Caco-2 (cell line): ENCODE measurements at regions not wholly inside any gene's neighbourhood (a gene's known extent, or its start where the extent isn't known, plus 50 kb on each side); places are given as distances from the start of the nearest gene placed in this dataset.

ENCODE experiments used
- BruUV-seq: library from RNA; stranded (reverse); fragments of 400-500 nt; replicated peaks from 2 replicates; lab custom pipeline; 2021; lab: Mats Ljungman, UMichigan
- CTCF ChIA-PET: fragments of 300-600 bp; sonication (Branson Sonifier 250); formaldehyde crosslinking; loops from one replicate; lab custom pipeline; 2022; ENCODE audit warnings: antibody characterized with exemption; lab: Charles Lee
- POLR2A ChIA-PET: fragments of 300-600 bp; sonication (Branson Sonifier 250); formaldehyde crosslinking; loops from one replicate; lab custom pipeline; 2022; ENCODE audit warnings: antibody characterized with exemption; lab: Charles Lee
- DNase-seq, 2 experiments: peaks; one replicate each; pipeline versions ENCODE4 v3.0.0 to v3.0.0-alpha.2; 2020 to 2022
- H3K27me3 ChIP-seq: replicated peaks from 2 replicates; pipeline ENCODE4 v1.6.0; 2011; ENCODE audit warnings: low read length; ENCODE audit not compliant: control insufficient read depth, insufficient read depth
- H3K36me3 ChIP-seq: 2 replicates; pipeline ENCODE4 v1.5.1; 2011; ENCODE audit warnings: low read length; ENCODE audit not compliant: control insufficient read depth, insufficient read depth
- H3K4me1 ChIP-seq: fragments of 250-450 bp; sonication (Bioruptor Pico); 2 replicates; pipeline ENCODE4 v1.5.1; 2020; ENCODE audit warnings: mild to moderate bottlenecking
- H3K4me3 ChIP-seq: 2 replicates; pipeline ENCODE4 v1.5.1; 2011; ENCODE audit warnings: low read depth, mild to moderate bottlenecking, control low read depth, low read length
- H3K9me3 ChIP-seq: fragments of 250-450 bp; sonication (Bioruptor Pico); 2 replicates; pipeline ENCODE4 v1.5.1; 2020; ENCODE audit warnings: mild to moderate bottlenecking, moderate library complexity
- H3K27ac Mint-ChIP-seq: one replicate; pipeline ENCODE4 v1.8.0; 2022; ENCODE audit warnings: mixed read lengths; ENCODE audit not compliant: unreplicated experiment
- H3K27me3 Mint-ChIP-seq: one replicate; pipeline ENCODE4 v1.8.0; 2022; ENCODE audit warnings: mixed read lengths; ENCODE audit not compliant: insufficient read depth, unreplicated experiment
- H3K36me3 Mint-ChIP-seq: one replicate; pipeline ENCODE4 v1.8.0; 2022; ENCODE audit warnings: mild to moderate bottlenecking, mixed read lengths; ENCODE audit not compliant: insufficient read depth, unreplicated experiment
- H3K4me1 Mint-ChIP-seq: one replicate; pipeline ENCODE4 v1.8.0; 2022; ENCODE audit warnings: low read depth, mixed read lengths; ENCODE audit not compliant: unreplicated experiment
- H3K4me3 Mint-ChIP-seq: one replicate; pipeline ENCODE4 v1.8.0; 2022; ENCODE audit warnings: mild to moderate bottlenecking, moderate library complexity, mixed read lengths; ENCODE audit not compliant: unreplicated experiment
- H3K9me3 Mint-ChIP-seq: one replicate; pipeline ENCODE4 v1.8.0; 2022; ENCODE audit warnings: mixed read lengths; ENCODE audit not compliant: unreplicated experiment
- intact Hi-C: fragments of 100-400 bp; cut with micrococcal nuclease; formaldehyde crosslinking; loops from one replicate; pipeline ENCODE4 v1.10.0; 2022; ENCODE audit not compliant: unreplicated experiment
- TF ChIP-seq, protein P1 (sequence below), 2 experiments: fragments of 200-600 bp in 1 of 2; IDR thresholded peaks; 1 replicate in 1 of 2; 2 replicates in 1 of 2; pipeline versions ENCODE4 v1.5.1 to v1.8.0; 2011 to 2022; ENCODE audit warnings: antibody characterized with exemption in 1 of 2, control low read depth in 1 of 2, inconsistent platforms in 1 of 2, low read depth in 1 of 2, low read length in 1 of 2, mild to moderate bottlenecking in 1 of 2, moderate library complexity in 1 of 2; ENCODE audit not compliant: insufficient read depth in 1 of 2, severe bottlenecking in 1 of 2, unreplicated experiment in 1 of 2

- no peaks in the 10 kb centered on the region for H3K36me3 ChIP-seq
- no peaks in the 10 kb centered on the region for H3K4me1 ChIP-seq
- DNase-seq, result no peak
- H3K27me3 ChIP-seq, result no peaks in the 10 kb centered on the region
- TF ChIP-seq, protein P1, sequence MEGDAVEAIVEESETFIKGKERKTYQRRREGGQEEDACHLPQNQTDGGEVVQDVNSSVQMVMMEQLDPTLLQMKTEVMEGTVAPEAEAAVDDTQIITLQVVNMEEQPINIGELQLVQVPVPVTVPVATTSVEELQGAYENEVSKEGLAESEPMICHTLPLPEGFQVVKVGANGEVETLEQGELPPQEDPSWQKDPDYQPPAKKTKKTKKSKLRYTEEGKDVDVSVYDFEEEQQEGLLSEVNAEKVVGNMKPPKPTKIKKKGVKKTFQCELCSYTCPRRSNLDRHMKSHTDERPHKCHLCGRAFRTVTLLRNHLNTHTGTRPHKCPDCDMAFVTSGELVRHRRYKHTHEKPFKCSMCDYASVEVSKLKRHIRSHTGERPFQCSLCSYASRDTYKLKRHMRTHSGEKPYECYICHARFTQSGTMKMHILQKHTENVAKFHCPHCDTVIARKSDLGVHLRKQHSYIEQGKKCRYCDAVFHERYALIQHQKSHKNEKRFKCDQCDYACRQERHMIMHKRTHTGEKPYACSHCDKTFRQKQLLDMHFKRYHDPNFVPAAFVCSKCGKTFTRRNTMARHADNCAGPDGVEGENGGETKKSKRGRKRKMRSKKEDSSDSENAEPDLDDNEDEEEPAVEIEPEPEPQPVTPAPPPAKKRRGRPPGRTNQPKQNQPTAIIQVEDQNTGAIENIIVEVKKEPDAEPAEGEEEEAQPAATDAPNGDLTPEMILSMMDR (IDR thresholded peaks at IDR 0.05; ENCODE audit: insufficient read depth in 1 of 2, low read depth in 1 of 2, low read length in 1 of 2, severe bottlenecking in 1 of 2, unreplicated experiment in 1 of 2), result no peak
- no TSS peak for BruUV-seq
- no peaks in the 10 kb centered on the region for H3K27me3 Mint-ChIP-seq
- no peak overlapping the region for H3K4me3 ChIP-seq
- H3K27ac Mint-ChIP-seq, result no peak overlapping the region
- intact Hi-C loops, result no loop called here
- no peaks in the 10 kb centered on the region for H3K9me3 ChIP-seq
- H3K9me3 Mint-ChIP-seq, result no peaks in the 10 kb centered on the region
- POLR2A ChIA-PET, result no interaction called here
- no peaks in the 10 kb centered on the region for H3K4me1 Mint-ChIP-seq
- H3K36me3 Mint-ChIP-seq, result no peaks in the 10 kb centered on the region
- H3K4me3 Mint-ChIP-seq, result no peak overlapping the region
- CTCF ChIA-PET, result no interaction called here
Measured at GRCh38 chr3:29005862-29006261, 275.0 kb upstream of the RBMS3 start.

DNA sequence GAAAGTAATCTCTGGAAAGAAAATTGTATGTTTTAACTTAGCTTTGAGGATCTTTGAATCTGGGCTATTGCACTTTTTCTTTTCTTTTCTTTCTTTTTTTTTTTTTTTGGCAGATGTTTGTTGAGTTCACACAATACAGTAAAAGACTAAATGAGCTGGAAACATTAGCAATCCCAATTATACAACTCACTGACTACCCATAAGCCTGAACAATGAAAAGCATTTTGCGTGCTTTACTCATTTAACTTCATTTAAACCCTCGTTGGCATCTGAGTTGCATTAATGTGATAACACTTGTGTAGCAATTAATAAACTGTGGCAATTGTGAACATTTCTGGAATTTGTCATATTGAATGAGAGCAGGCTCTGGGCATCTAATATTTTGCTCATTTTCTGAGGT lies 269.4 kb upstream of the RBMS3 start:
- no peaks in the 10 kb centered on the region for H3K9me3 ChIP-seq
- no peak for DNase-seq
- Mint-ChIP-seq H3K9me3 (no peaks in the 10 kb centered on the region), H3K36me3 (no peaks in the 10 kb centered on the region), H3K27me3 (peaks cover 2% of the 10 kb centered on the region), H3K27ac (no peak overlapping the region), H3K4me3 (no peak overlapping the region), H3K4me1 (no peaks in the 10 kb centered on the region)
- TF ChIP-seq, protein P1 (IDR thresholded peaks at IDR 0.05; ENCODE audit: insufficient read depth in 1 of 2, low read depth in 1 of 2, low read length in 1 of 2, severe bottlenecking in 1 of 2, unreplicated experiment in 1 of 2), result no peak
- no peaks in the 10 kb centered on the region for H3K36me3 ChIP-seq
- BruUV-seq, result no TSS peak
- CTCF ChIA-PET, result no interaction called here
- H3K27me3 ChIP-seq, result no peaks in the 10 kb centered on the region
- intact Hi-C loops, result no loop called here
- H3K4me3 ChIP-seq, result no peak overlapping the region
- POLR2A ChIA-PET, result no interaction called here
- no peaks in the 10 kb centered on the region for H3K4me1 ChIP-seq

- Mint-ChIP-seq H3K4me1 (no peaks in the 10 kb centered on the region), H3K9me3 (no peaks in the 10 kb centered on the region), H3K4me3 (no peak overlapping the region), H3K36me3 (no peaks in the 10 kb centered on the region), H3K27me3 (peaks cover 2% of the 10 kb centered on the region), H3K27ac (no peak overlapping the region)
- Histone ChIP-seq H3K4me1 (no peaks in the 10 kb centered on the region), H3K9me3 (no peaks in the 10 kb centered on the region), H3K27me3 (no peaks in the 10 kb centered on the region), H3K36me3 (no peaks in the 10 kb centered on the region), H3K4me3 (no peak overlapping the region)
- BruUV-seq, result no TSS peak
- no peak for DNase-seq
- intact Hi-C loops, result no loop called here
- ChIA-PET POLR2A (no interaction called here), CTCF (no interaction called here)
- TF ChIP-seq, protein P1 (IDR thresholded peaks at IDR 0.05; ENCODE audit: insufficient read depth in 1 of 2, low read depth in 1 of 2, low read length in 1 of 2, severe bottlenecking in 1 of 2, unreplicated experiment in 1 of 2), result no peak
Measured at GRCh38 chr3:29011966-29012365, 268.9 kb upstream of the RBMS3 start.
